ENCODE measurements at regions not wholly inside any gene's neighbourhood (a gene's known extent, or its start where the extent isn't known, plus 50 kb on each side); places are given as distances from the start of the nearest gene placed in this dataset.
"Not testable (repeated sequence)": the region's sequence is repeated elsewhere in the genome, so short reads cannot be mapped to it uniquely, and the experiment has no call there.

- no peak for DNase-seq (ENCODE audit: low spot score)
Measured at GRCh38 chr7:125833839-125834238, 904.2 kb upstream of the POT1 start.

DNA sequence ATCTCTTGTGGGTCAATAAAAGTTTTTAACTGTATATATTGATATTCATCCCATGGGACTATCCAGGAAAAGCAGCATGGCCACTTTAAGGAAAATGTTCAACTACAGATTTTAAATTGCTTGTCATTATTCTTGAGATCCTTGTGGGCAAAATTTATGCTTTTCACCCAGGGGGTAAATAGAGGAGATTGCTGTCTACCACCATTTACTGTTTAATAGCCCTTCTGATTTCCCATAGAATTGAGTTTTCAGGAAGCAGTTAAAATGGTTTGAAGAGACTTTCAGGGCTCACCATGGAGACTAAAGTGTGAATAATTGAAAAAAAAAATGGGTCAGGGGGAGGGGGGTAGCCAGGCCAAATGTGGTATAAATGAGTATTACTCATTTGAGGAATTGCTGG lies 901.1 kb upstream of the POT1 start:
- no peak for DNase-seq (ENCODE audit: low spot score)

DNA sequence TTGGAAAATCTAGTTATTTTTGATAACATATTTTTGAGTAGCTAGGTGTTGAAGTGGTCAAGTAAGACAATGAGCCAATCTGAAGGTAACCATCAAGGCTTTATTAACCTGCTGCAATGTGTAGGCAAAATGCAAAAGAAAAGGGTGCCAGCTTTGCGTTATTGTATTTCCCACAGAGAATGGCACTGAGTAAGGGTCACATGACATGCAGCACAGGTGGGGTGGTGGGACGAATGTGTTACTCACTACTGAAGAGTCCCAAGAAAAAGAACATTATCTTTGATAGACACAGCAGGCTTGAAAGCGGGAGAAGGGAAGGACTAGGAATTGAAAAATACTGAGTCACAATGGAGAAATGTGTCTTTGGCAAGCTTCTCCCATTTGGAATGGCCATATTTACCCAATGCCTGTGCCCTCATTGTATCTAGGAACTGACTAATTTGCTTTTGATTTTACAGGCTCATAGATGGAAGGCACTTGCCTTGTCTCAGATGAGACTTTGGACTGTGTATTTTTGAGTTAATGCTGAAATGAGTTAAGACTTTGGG lies 898.6 kb upstream of the POT1 start:
- no peak for DNase-seq (ENCODE audit: low spot score)

- DNase-seq (ENCODE audit: low spot score): no peak
Measured at GRCh38 chr7:125823538-125823937, 893.9 kb upstream of the POT1 start.

- DNase-seq (ENCODE audit: low spot score): no peak
Measured at GRCh38 chr7:125820495-125820894, 890.9 kb upstream of the POT1 start.

DNA sequence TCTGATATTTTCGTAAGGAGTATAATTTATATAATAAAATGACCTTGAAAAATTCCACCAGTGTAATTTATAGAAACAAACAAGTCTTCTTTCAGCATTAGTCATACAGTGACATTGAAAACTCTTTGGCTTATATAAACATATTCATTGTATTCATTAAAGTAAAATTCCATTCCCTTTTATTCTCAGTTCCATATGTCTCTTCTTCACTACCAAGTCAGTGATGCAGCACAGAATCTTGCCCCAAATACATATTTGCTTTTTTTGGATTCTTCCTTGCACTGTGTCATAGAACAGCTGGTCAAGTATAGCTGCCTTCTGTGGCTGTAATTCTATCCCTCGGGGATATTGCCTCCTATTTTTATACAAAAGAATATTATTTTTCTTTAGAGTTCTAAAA lies 884.5 kb upstream of the POT1 start:
- no peak for DNase-seq (ENCODE audit: low spot score)

DNA sequence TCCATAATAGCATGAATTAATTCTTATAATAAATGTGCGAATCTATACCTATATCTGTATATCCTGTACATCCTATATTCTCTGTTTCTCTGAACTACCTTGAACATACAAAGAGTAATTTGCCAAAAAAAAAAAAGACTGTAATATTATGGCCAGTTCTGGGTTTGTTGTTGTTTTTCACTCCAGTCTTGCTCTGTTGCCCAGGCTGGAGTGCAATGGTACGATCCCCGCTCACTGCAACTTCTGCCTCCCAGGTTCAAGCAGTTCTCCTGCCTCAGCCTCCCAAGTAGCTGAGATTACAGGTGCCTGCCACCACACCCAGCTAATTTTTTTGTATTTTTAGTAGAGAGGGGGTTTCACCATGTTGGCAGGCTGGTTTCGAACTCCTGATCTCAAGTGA lies 876.9 kb upstream of the POT1 start:
- DNase-seq (ENCODE audit: low spot score): not testable (repeated sequence)

DNA sequence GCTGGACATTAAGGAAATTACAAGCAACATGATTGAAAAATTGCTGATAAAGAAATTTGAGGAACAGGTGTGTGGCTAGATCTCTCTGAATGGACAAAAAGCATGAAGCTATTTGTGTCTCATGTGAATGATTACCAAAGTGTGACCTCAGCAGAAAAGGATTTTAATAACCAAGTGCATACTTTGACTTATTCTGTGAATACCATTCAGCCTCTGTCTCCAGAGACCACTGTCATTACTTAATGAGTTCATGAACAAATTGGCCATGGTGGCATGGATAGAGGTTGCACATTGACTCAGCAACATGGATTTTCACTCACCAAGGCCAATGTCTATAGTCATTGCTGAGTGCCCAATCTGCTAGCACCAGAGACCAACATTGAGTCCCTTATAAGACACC lies 874.6 kb upstream of the POT1 start:
- no peak for DNase-seq (ENCODE audit: low spot score)

GRCh38 chr7:125780153-125780552 lies 850.5 kb upstream of the POT1 start:
- no peak for DNase-seq (ENCODE audit: low spot score)

DNA sequence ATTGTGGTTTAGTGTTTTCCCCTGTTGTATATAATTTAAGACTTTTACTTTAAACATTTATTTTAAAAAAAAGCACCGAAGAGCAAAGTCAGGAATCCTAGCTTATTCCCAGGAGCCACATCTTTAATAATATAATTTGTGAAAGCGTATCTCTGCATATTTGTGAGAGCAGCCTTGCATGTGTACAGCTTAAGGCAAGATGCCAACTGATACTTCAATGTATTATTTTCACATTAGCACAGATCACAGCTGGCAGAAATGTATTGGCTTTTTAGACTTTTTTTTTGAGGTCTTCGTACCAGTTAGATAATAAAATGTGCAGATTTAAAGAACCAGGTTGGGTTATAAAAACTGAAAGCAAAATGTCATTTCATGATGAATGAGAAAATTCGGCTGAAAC lies 845.7 kb upstream of the POT1 start:
- no peak for DNase-seq (ENCODE audit: low spot score)

DNA sequence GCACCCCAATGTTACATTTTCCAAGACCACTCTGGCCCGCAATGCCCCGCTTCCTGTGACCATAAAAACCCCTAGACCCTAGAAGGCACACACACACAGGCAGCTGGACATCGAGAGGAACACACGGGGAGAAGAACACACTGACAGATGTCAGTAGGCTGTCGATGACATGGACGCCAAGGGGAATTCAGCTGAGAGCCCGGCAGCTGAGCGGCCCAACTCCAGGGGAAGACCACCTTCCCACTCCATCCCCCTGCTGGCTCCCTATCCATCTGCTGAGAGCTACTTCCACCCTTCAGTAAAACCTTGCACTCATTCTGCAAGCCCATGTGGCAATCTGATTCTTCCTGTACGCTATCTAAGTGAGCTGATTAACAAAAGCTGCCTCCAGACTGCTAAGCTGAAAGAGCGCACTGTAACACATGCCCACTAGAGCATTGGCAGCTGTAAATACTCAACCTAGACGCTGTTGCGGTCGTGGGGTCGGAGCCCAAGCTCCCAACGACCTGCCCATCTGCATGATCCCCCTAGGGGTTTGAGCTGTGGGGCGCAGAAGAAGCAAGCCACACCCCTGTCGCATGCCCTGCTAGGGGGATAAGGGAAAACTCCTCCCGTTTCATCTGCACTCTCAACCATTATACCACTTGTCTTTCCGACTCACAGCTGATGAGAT lies 843.6 kb upstream of the POT1 start:
- no peak for DNase-seq (ENCODE audit: low spot score)

- DNase-seq (ENCODE audit: low spot score): no peak
Measured at GRCh38 chr7:125747966-125748365, 818.3 kb upstream of the POT1 start.

DNA sequence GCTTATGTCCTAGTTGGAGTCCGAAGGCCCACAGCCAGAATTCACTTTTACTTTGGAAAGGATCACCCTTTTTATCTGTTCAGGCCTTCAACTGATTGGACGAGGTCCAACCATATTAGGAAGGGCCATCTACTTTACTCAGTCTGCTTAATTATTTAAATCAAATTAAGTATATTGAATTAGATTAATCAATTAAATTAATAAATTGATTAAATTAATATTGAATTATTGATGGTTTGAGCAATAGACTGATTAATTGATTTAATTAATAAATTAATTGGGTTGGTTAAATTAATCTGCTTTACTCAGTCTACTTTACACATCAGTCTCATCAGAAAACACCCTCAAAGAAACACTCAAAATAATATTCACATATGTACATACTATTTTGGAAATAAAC lies 816.9 kb upstream of the POT1 start:
- no peak for DNase-seq (ENCODE audit: low spot score)

DNA sequence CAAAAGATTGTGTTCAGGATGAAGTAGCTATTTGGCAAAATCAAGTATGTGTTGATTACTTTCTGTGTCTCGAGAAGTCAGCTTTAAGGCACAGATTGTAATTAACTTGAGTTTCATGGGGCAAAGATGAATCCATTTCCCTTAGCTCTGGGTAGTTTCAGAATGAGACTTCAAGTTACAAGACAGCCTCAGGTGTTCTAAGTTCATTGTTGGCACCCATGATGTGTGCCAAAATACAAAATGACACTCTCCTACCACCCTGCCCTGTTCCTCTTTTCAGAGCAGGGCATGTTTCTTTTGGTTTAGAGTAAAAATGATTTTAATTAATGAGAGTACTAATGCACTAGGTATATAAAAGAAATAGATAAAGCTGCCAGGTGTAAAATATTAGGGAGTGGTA lies 797.6 kb upstream of the POT1 start:
- DNase-seq (ENCODE audit: low spot score): no peak

- no peak for DNase-seq (ENCODE audit: low spot score)
Measured at GRCh38 chr7:125695626-125696025, 766.0 kb upstream of the POT1 start.

DNA sequence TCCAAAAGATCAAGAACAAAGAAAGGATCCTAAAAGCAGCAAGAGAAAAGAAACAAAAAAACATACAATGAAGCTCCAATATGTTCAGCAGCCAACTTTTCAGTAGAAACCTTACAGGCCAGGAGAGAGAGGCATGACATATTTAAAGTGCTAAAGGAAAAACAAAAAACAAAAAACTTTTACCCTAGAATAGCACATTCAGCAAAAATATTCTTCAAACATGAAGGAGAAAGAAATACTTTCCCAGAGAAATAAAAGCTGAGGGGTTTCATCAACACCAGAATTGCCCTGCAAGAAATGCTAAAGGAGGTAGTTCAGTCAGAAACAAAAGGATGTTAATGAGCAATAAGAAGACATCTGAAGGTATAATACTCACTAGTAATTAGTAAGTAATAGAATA lies 753.5 kb upstream of the POT1 start:
- DNase-seq (ENCODE audit: low spot score): no peak

DNA sequence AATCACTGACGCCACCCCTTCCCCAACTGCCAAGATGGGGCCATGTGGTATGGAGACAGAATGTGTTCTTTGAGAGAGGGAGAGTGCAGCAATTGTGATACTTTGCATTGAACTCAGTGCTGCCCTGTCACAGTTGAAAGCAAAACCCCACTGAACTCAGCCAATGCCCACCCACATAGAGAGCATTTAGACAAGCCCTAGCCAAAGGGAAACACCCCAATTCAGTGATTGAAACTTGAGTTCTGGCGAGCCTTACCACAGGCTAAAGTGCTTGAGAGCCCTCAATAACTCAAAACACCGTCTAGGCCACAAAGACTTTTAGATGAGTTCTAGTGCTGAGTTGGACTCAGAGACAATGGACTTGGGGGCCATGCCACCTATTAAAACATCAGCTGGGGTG lies 751.9 kb upstream of the POT1 start:
- DNase-seq (ENCODE audit: low spot score): no peak

GRCh38 chr7:125678771-125679170 lies 749.1 kb upstream of the POT1 start:
- DNase-seq (ENCODE audit: low spot score): no peak

GRCh38 chr7:125675640-125676039 lies 746.0 kb upstream of the POT1 start:
- DNase-seq (ENCODE audit: low spot score): no peak

- DNase-seq (ENCODE audit: low spot score): no peak
Measured at GRCh38 chr7:125675169-125675568, 745.5 kb upstream of the POT1 start.

- no peak for DNase-seq (ENCODE audit: low spot score)
Measured at GRCh38 chr7:125670926-125671572, 741.4 kb upstream of the POT1 start.

- DNase-seq (ENCODE audit: low spot score): no peak
Measured at GRCh38 chr7:125668321-125668993, 738.8 kb upstream of the POT1 start.

GRCh38 chr7:125664625-125665024 lies 735.0 kb upstream of the POT1 start:
- no peak for DNase-seq (ENCODE audit: low spot score)
